HG02884 (cell line): ENCODE measurements at regions not wholly inside any gene's neighbourhood (a gene's known extent, or its start where the extent isn't known, plus 50 kb on each side); places are given as distances from the start of the nearest gene placed in this dataset.

ENCODE experiments used
- ATAC-seq: cut with Tn5 transposase; IDR thresholded peaks from one replicate; pipeline ENCODE4 v1.9.1; 2021; ENCODE audit warnings: mild to moderate bottlenecking, moderate library complexity; ENCODE audit not compliant: unreplicated experiment

DNA sequence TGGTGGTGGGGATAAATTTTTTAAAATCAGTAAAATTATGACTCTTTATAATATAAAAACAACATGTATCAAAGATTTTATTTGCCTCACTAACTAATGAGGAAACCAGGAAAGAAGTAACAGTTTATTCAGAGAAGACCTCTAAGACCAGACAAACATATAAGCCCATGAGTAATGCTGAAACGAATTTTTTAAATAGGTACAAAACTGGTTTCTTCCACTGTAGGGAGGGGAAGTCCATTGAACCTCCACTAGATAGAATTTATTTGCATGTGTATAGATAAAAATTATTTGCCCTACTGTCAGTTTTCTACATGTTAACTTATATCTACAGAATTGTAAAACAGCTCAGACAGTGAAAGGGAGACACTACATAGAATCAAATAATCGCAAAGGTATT is 86.8 kb downstream of the ZC3H11B start:
- ATAC-seq = no peak

- ATAC-seq = no peak
These were observed 89.5 kb downstream of the ZC3H11B start for GRCh38 chr1:219523411-219523810.

- no peak for ATAC-seq
These were observed 91.6 kb downstream of the ZC3H11B start for GRCh38 chr1:219521325-219521724.

DNA sequence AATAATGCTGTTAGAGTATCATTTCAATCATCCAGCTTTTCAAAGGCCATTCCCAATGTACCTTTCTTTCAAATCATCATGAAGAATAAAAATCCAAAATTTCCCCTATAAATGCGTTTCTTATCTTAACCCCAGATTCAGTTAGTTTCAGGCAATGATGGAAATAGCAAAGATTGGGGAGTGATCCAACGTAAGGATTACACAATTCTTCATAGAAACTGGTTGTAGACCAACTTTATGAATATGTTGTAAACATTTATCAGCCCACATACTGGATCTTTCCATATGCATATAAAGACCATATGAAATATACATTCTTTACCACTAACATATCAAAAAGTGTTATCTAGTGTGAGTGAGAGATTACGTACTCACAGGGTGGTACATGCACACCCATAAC is 92.7 kb downstream of the ZC3H11B start:
- ATAC-seq = no peak

GRCh38 chr1:219518907-219519248 is 94.0 kb downstream of the ZC3H11B start:
- no peak for ATAC-seq

GRCh38 chr1:219518168-219518906 is 94.6 kb downstream of the ZC3H11B start:
- ATAC-seq = no peak

DNA sequence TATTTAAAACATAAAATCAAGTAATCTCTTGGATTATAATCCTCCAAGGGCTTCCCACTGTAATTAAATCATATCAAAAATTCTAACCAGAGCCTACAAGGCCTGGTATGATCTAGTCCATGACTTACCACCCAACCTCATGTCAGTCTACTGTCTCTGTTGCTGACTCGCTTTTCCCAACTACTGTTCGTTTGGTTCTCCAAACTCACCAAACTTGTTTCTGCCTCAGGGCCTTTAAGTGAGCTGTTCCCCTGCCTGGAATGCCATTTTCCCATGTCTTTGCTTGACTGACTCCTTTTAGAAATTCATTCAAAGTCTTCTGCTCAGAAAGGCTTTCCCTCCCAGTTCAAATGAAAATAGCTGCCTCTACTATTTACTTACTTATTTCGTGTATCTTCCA is 95.9 kb downstream of the ZC3H11B start:
- no peak for ATAC-seq

DNA sequence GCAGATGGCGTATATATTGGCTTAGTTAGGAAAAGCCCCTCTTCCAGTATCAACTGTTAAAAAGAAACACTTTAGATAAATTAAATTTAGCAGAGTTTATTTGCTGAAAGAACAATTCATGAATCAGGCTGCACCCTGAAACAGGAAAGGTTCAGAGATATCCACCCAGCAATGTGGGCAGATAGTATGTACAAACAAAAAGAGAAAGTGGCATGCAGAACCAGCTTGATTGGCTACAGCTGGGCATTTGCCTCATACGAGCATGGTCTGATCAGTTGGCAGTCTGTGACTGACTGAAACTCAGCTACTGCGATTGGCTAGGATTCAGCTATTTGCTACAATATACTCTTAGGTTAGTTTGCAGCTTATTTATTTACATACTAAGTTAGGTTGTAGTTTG is 98.2 kb downstream of the ZC3H11B start:
- no peak for ATAC-seq

DNA sequence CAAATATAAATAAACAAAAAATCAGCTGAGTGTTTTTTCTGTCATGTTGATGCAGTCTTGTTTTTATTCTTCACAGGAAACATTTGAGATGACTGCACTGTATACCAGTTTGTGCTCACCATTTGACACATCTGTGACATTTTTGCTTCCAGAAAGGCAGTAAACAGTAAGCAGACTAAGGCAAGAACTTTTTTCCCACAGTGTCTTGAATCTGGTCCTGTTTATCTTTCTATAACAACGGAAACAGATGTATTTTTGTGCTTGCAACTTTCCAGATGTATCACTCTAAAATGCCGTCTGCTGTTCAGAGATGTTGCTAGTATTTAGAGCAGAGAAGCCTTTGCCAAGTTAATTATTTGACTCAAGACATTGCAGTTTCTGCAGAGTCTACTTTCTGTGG is 105.5 kb downstream of the ZC3H11B start:
- peak; percentile 59 for ATAC-seq

- ATAC-seq = no peak
These were observed 106.0 kb downstream of the ZC3H11B start for GRCh38 chr1:219506936-219507335.

- no peak for ATAC-seq
These were observed 106.4 kb downstream of the ZC3H11B start for GRCh38 chr1:219506473-219506899.

GRCh38 chr1:219505886-219506285 is 107.0 kb downstream of the ZC3H11B start:
- no peak for ATAC-seq

DNA sequence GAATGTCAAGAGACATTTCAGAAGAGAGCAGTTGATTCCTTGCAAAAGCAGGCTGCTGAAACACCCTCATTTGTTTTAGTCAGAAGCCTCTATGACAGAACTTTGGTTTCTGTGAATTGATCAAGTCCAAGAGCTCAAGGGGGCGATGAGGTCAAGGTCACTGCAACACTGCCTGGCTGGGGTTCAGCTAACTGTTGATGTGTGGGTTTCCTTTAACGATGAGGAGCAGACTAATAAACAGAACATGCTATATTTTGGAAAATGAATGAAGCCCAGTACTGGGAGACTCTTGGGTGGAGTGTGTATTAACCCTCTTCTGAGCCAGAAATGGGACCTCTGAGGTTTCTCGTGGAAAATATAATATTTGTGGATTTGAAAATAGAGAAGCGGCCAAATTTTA is 109.3 kb downstream of the ZC3H11B start:
- ATAC-seq = no peak

DNA sequence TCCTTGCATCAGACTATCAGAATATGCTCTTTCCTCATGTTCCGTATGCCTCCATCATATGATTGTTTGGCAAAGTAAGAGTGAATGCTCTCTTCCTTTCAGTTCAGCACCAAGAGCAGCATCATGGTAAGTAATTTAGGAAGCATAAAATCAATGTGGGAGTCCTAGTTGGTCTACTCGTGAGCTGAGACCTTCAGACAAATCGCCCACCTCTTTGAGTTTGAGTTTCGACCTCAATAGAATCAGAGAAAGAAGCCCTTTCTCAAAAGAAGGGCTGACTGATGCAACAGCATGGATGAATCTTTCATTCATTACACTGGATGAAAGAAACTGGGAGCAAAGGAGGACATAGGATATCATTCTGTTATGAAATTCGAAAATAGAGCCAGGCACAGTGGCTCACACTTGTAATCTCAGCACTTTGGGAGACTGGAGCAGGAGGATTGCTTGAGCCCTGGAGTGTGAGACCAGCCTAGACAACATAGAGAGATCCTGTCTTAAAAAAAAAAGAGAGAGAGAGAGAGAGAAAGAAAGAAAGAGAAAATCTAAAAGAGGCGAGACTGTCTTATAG is 112.5 kb downstream of the ZC3H11B start:
- no peak for ATAC-seq

GRCh38 chr1:219498666-219499065 is 114.2 kb downstream of the ZC3H11B start:
- ATAC-seq = no peak

DNA sequence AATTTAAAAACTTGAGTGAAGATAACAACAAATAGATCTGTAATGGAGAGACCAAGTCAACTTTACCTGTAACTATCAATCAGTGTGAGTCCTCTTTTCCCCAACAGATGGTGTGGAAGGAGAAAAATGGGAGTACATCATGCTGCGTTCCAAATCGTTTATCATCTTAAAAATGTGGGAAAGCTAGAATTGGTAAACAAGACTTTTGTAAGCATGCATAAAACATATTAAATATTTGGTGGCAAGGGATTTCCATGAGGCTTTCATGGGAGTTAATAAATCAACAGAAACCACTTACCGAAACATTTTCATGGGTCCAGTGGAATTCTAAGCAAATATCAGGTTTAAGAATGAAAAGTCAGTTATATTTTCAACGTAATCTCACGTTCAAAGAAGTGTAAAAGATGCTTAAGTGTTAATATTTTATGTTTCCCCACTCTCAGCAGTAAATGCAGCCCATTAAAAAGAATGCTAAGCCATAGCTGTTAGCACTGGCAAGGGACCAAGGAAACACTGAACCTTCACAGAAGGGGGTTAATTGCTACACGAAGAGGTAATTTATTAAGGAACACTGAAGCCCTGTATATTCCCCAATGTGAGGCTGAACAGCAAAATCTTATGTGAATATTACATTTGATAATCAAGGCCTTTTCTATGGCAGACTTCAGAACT is 117.0 kb downstream of the ZC3H11B start:
- no peak for ATAC-seq

DNA sequence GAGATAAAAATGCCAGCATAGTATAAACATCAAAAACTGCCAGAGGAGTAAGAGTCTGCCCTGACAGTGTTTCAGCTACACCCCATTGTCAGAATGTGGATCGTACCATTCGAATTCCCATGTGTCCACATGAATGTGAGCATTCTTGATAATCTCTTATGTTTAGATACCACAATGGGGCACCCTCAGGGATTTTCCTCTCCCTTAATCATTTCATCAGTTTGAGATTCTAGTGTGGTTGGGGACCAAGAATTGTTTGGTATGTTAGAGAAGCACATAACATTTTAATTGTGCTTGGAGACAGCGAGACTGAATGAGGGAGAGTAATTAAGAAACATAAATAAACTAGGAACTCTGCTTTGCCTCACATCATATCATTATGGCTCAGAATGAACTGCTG is 120.2 kb downstream of the ZC3H11B start:
- no peak for ATAC-seq

DNA sequence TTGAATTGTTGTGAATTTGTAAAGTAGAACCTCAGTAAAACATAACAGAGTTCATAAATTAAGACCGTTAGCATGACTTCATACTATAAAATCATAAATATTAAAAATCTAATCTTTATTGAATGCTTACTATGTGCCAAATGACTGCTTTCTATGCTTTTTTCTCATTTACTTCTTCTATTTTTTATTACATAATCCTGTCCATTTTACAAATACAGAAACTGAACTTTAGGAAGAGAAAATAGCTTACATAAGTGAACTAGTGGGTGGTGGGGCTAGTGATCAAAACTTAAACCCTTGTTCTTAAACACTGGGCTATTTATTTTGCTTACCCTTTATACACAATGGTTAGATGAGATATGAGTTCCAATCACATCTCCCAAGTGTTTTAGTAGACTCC is 122.3 kb downstream of the ZC3H11B start:
- no peak for ATAC-seq

GRCh38 chr1:219489636-219490035 is 123.3 kb downstream of the ZC3H11B start:
- no peak for ATAC-seq

DNA sequence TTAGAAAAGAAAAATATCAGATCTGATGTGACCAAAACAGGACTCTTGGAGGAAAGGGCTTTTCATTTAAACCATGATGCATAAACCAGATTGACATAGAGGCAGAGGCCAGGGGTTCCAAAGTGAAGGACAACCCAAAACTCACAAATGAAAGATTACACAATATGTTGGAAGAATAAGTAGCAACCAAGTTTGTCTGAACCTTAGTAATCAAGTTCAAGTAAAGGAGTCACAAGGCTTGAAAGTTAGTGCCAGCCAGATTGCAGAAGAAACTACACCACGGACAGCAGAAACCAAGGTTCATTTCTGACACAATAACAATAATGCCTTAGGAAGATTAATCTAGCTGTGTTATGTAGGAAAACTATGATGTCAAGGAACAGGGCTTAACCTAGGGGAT is 124.6 kb downstream of the ZC3H11B start:
- ATAC-seq = no peak

- no peak for ATAC-seq
These were observed 129.4 kb downstream of the ZC3H11B start for GRCh38 chr1:219483530-219483929.

DNA sequence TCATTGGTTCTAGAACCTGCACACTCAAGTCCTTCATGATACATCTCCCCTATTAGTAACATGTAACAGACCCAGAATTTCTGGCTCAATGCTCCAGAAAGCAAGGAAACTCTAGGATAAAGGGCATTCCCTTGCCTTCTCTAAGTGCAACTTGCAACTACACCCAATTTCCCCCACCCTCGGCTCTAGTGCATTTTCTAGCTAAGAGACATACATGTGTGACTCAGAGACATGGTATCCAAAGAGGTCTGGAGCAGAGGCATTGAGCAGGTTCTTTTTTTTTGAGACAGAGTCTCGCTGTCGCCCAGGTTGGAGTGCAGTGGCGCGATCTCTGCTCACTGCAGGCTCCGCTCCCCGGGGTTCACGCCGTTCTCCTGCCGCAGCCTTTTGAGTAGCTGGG is 132.9 kb downstream of the ZC3H11B start:
- no peak for ATAC-seq
